ENCODE measurements at regions not wholly inside any gene's neighbourhood (a gene's known extent, or its start where the extent isn't known, plus 50 kb on each side); places are given as distances from the start of the nearest gene placed in this dataset.

DNA sequence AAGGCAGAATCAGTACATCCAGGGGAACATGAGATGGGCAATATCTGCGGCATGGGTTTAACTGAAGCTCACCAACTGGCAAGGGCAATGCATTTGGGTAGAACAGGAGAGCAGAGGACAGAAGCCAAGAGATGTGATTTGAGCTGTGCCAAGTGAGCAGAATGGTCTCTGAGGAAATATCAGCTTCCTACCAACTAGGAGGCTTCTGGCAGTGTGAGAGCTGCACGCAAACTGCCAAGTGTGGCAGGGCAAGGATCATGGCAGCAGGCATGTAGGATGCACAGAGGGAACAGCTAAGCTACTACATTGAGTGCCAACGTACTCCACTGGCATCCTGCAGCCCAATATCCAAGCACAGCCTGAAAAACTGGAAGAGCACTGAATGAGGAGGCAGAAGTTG is 1036.5 kb downstream of the TUSC7 start:
- H3K4me3 ChIP-seq: no peak overlapping the region
- TF ChIP-seq POLR2A (IDR thresholded peaks at IDR 0.05): no peak
- TF ChIP-seq, protein P1, sequence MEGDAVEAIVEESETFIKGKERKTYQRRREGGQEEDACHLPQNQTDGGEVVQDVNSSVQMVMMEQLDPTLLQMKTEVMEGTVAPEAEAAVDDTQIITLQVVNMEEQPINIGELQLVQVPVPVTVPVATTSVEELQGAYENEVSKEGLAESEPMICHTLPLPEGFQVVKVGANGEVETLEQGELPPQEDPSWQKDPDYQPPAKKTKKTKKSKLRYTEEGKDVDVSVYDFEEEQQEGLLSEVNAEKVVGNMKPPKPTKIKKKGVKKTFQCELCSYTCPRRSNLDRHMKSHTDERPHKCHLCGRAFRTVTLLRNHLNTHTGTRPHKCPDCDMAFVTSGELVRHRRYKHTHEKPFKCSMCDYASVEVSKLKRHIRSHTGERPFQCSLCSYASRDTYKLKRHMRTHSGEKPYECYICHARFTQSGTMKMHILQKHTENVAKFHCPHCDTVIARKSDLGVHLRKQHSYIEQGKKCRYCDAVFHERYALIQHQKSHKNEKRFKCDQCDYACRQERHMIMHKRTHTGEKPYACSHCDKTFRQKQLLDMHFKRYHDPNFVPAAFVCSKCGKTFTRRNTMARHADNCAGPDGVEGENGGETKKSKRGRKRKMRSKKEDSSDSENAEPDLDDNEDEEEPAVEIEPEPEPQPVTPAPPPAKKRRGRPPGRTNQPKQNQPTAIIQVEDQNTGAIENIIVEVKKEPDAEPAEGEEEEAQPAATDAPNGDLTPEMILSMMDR (IDR thresholded peaks at IDR 0.05 in 4 of 5, conservative IDR thresholded peaks at IDR 0.05 in 1 of 5): no peak
- in situ Hi-C loops (cut with MboI; ENCODE audit: low sequenced_read_pairs in 4 of 4): no loop called here
- no peaks in the 10 kb centered on the region for H3K27me3 ChIP-seq
- H3K9me3 ChIP-seq: no peaks in the 10 kb centered on the region
- no peaks in the 10 kb centered on the region for H3K4me1 ChIP-seq
- H3K36me3 ChIP-seq: no peaks in the 10 kb centered on the region
- ATAC-seq (no peak), DNase-seq (no peak)
- intact Hi-C loops (cut with DNase I; ENCODE audit: low total_unique reads): no loop called here
- H3K27ac ChIP-seq: no peak overlapping the region

DNA sequence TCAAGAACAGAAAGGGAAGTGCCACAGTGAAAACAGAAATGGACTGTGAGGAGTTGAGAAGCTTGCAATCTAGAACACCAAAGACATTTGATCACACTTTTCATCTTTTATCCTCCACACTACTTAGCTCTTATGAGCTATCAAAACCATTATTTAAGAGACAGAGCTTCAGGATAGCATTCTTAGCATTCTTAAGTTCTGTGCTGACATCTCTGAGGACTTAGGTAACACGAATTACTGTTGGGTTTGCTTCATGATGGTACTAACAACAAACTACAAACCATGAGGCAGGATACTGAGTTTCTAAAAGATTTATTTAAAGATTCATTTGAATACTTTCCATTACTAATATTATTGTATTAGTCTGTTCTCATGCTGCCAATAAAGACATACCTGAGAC is 1038.6 kb downstream of the TUSC7 start:
- in situ Hi-C loops (cut with MboI; ENCODE audit: low sequenced_read_pairs in 4 of 4): no loop called here
- intact Hi-C loops (cut with DNase I; ENCODE audit: low total_unique reads): no loop called here
- no peaks in the 10 kb centered on the region for H3K9me3 ChIP-seq

DNA sequence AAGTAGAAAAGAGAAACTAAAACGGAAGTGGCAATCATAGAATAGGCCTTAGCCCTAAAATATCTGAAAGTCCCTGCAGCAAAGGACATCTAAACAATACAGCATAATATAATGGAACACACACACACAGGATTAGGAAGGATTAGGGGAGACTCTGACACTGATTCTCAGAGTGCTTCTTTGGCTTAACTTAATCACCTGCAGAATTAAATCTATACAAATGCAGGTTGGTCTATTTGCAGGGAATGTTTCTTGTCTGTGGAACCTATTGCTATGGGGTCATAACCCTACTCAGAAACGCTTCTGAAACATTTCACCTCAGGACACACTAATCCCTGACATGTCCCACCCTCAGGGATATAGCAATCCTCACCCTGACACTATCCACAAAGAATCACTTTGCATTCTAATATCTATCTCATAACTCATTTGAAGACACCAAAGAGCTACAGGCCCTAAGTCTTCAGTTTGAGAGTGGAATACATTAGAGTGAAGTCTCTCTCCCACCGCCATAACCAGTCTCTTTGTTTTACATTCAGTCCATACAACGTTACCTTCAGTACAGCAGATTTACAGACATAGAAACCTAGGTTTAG is 1041.2 kb downstream of the TUSC7 start:
- H3K4me1 ChIP-seq: no peaks in the 10 kb centered on the region
- no peaks in the 10 kb centered on the region for H3K9me3 ChIP-seq
- no peak for ATAC-seq
- H3K4me3 ChIP-seq: no peak overlapping the region
- intact Hi-C loops (cut with DNase I; ENCODE audit: low total_unique reads) (no loop called here), in situ Hi-C loops (cut with MboI; ENCODE audit: low sequenced_read_pairs in 4 of 4) (no loop called here)
- H3K27me3 ChIP-seq: no peaks in the 10 kb centered on the region
- no peak for TF ChIP-seq POLR2A (IDR thresholded peaks at IDR 0.05)
- TF ChIP-seq, protein P1 (IDR thresholded peaks at IDR 0.05 in 4 of 5, conservative IDR thresholded peaks at IDR 0.05 in 1 of 5): no peak
- DNase-seq: no peak
- H3K27ac ChIP-seq: no peak overlapping the region
- H3K36me3 ChIP-seq: no peaks in the 10 kb centered on the region

More for the DNA sequence above, 1038.6 kb downstream of the TUSC7 start:
- no peak overlapping the region for H3K27ac ChIP-seq
- no peak overlapping the region for H3K4me3 ChIP-seq
- H3K27me3 ChIP-seq: no peaks in the 10 kb centered on the region
- H3K4me1 ChIP-seq: no peaks in the 10 kb centered on the region
- ATAC-seq: no peak
- H3K36me3 ChIP-seq: no peaks in the 10 kb centered on the region
- TF ChIP-seq POLR2A (IDR thresholded peaks at IDR 0.05): no peak
- TF ChIP-seq, protein P1 (IDR thresholded peaks at IDR 0.05 in 4 of 5, conservative IDR thresholded peaks at IDR 0.05 in 1 of 5): no peak
- DNase-seq: no peak

DNA sequence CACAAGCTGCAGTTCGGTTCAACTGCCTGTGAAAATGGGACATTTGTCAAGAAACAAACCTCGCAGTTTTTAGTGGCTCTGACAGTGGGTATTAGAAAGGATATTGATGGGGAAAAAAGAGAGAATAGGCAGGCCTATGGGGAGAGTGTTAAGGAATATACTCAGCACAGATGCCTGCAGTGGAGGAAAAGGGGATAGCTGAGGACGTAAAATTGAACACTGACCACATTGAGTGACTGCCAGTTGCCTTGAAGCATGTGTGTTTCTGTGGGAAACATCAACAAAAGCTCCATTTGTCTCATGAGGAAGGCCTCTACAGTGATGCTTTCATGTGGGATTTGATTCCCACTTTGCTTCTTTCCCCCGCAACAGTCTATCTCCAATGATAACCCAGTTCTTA is 1042.1 kb downstream of the TUSC7 start:
- H3K4me1 ChIP-seq: no peaks in the 10 kb centered on the region
- ATAC-seq (no peak), DNase-seq (no peak)
- no peak overlapping the region for H3K4me3 ChIP-seq
- no peaks in the 10 kb centered on the region for H3K27me3 ChIP-seq
- no peaks in the 10 kb centered on the region for H3K9me3 ChIP-seq
- no peaks in the 10 kb centered on the region for H3K36me3 ChIP-seq
- in situ Hi-C loops (cut with MboI; ENCODE audit: low sequenced_read_pairs in 4 of 4) (no loop called here), intact Hi-C loops (cut with DNase I; ENCODE audit: low total_unique reads) (no loop called here)
- TF ChIP-seq, protein P1 (IDR thresholded peaks at IDR 0.05 in 4 of 5, conservative IDR thresholded peaks at IDR 0.05 in 1 of 5): no peak
- no peak for TF ChIP-seq POLR2A (IDR thresholded peaks at IDR 0.05)
- no peak overlapping the region for H3K27ac ChIP-seq

All from gastrocnemius medialis (tissue), 4 donors.